ENCODE measurements at regions not wholly inside any gene's neighbourhood (a gene's known extent, or its start where the extent isn't known, plus 50 kb on each side); places are given as distances from the start of the nearest gene placed in this dataset.

GRCh38 chrX:124804962-124805361 lies 458.6 kb downstream of the SH2D1A start:
- H3K4me1 ChIP-seq: no peaks in the 10 kb centered on the region
- no peak for DNase-seq
- no peaks in the 10 kb centered on the region for H3K36me3 ChIP-seq
- H3K27me3 ChIP-seq: no peaks in the 10 kb centered on the region
- TF ChIP-seq POLR2A (IDR thresholded peaks at IDR 0.05) (no peak), CTCF (IDR thresholded peaks at IDR 0.05) (no peak)
- no peaks in the 10 kb centered on the region for H3K9me3 ChIP-seq
- no peak overlapping the region for H3K27ac ChIP-seq
- no peak overlapping the region for H3K4me3 ChIP-seq

GRCh38 chrX:124805486-124805885 lies 459.1 kb downstream of the SH2D1A start:
- Histone ChIP-seq H3K4me3 (no peak overlapping the region), H3K36me3 (no peaks in the 10 kb centered on the region), H3K4me1 (no peaks in the 10 kb centered on the region), H3K27me3 (no peaks in the 10 kb centered on the region), H3K27ac (no peak overlapping the region), H3K9me3 (no peaks in the 10 kb centered on the region)
- TF ChIP-seq CTCF (IDR thresholded peaks at IDR 0.05) (no peak), POLR2A (IDR thresholded peaks at IDR 0.05) (no peak)
- no peak for DNase-seq

GRCh38 chrX:124814106-124814505 lies 467.7 kb downstream of the SH2D1A start:
- no peak overlapping the region for H3K4me3 ChIP-seq

GRCh38 chrX:124818033-124818432 lies 471.7 kb downstream of the SH2D1A start:
- H3K27me3 ChIP-seq: no peaks in the 10 kb centered on the region
- no peaks in the 10 kb centered on the region for H3K4me1 ChIP-seq
- H3K4me3 ChIP-seq: no peak overlapping the region
- no peaks in the 10 kb centered on the region for H3K9me3 ChIP-seq
- TF ChIP-seq CTCF (IDR thresholded peaks at IDR 0.05) (no peak), POLR2A (IDR thresholded peaks at IDR 0.05) (no peak)
- H3K27ac ChIP-seq: no peak overlapping the region
- no peak for DNase-seq
- no peaks in the 10 kb centered on the region for H3K36me3 ChIP-seq

More at GRCh38 chrX:124814106-124814505, 467.7 kb downstream of the SH2D1A start:
- no peak for TF ChIP-seq CTCF (IDR thresholded peaks at IDR 0.05)
- TF ChIP-seq POLR2A (IDR thresholded peaks at IDR 0.05): no peak
- Histone ChIP-seq H3K27me3 (no peaks in the 10 kb centered on the region), H3K27ac (no peak overlapping the region), H3K4me1 (no peaks in the 10 kb centered on the region), H3K9me3 (no peaks in the 10 kb centered on the region), H3K36me3 (no peaks in the 10 kb centered on the region)
- DNase-seq: no peak

- no peak overlapping the region for H3K27ac ChIP-seq
- no peaks in the 10 kb centered on the region for H3K9me3 ChIP-seq
- H3K4me1 ChIP-seq: no peaks in the 10 kb centered on the region
- no peaks in the 10 kb centered on the region for H3K36me3 ChIP-seq
- H3K27me3 ChIP-seq: no peaks in the 10 kb centered on the region
- H3K4me3 ChIP-seq: no peak overlapping the region
- no peak for TF ChIP-seq POLR2A (IDR thresholded peaks at IDR 0.05)
- TF ChIP-seq CTCF (IDR thresholded peaks at IDR 0.05): no peak
- no peak for DNase-seq
Observed at GRCh38 chrX:124818764-124819163, 472.4 kb downstream of the SH2D1A start.

GRCh38 chrX:124820738-124821137 lies 474.4 kb downstream of the SH2D1A start:
- H3K27me3 ChIP-seq: no peaks in the 10 kb centered on the region
- DNase-seq: no peak
- H3K4me1 ChIP-seq: no peaks in the 10 kb centered on the region
- no peak for TF ChIP-seq POLR2A (IDR thresholded peaks at IDR 0.05)
- TF ChIP-seq CTCF (IDR thresholded peaks at IDR 0.05): no peak
- no peaks in the 10 kb centered on the region for H3K36me3 ChIP-seq
- no peak overlapping the region for H3K4me3 ChIP-seq
- no peaks in the 10 kb centered on the region for H3K9me3 ChIP-seq
- no peak overlapping the region for H3K27ac ChIP-seq
